Activated CD4-positive, alpha-beta T cell treated with anti-CD3 and anti-CD28 coated beads for 36 hours (primary cell): ENCODE measurements at regions not wholly inside any gene's neighbourhood (a gene's known extent, or its start where the extent isn't known, plus 50 kb on each side); places are given as distances from the start of the nearest gene placed in this dataset.
"Not testable (repeated sequence)": the region's sequence is repeated elsewhere in the genome, so short reads cannot be mapped to it uniquely, and the experiment has no call there.

Source experiments
- ATAC-seq: fragments of 200-7000 bp; cut with Tn5 transposase; one replicate; pipeline ENCODE4 v1.10.0; 2021; ENCODE audit warnings: mild to moderate bottlenecking, moderate library complexity
- CTCF ChIA-PET: fragments of 350-600 bp; sonication (Branson Sonifier 250); formaldehyde crosslinking; loops from one replicate; lab custom pipeline; 2021; ENCODE audit warnings: antibody characterized with exemption; lab: Charles Lee
- POLR2A ChIA-PET: fragments of 350-600 bp; sonication (Branson Sonifier 250); formaldehyde crosslinking; loops from one replicate; lab custom pipeline; 2021; ENCODE audit warnings: antibody characterized with exemption, inconsistent platforms; lab: Charles Lee
- DNase-seq: peaks from one replicate; pipeline ENCODE4 v3.0.0-alpha.2; 2020
- H3K27ac Mint-ChIP-seq: one replicate; pipeline ENCODE4 v1.8.0; 2021; ENCODE audit warnings: mixed read lengths
- H3K27me3 Mint-ChIP-seq: one replicate; pipeline ENCODE4 v1.8.0; 2021; ENCODE audit warnings: mixed read lengths
- H3K36me3 Mint-ChIP-seq: one replicate; pipeline ENCODE4 v1.8.0; 2021; ENCODE audit warnings: low read depth, mixed read lengths
- H3K4me1 Mint-ChIP-seq: one replicate; pipeline ENCODE4 v1.8.0; 2021; ENCODE audit warnings: mixed read lengths
- H3K4me3 Mint-ChIP-seq: one replicate; pipeline ENCODE4 v1.8.0; 2021; ENCODE audit warnings: mild to moderate bottlenecking, moderate library complexity, mixed read lengths
- H3K9me3 Mint-ChIP-seq: one replicate; pipeline ENCODE4 v1.8.0; 2021; ENCODE audit warnings: low read depth, mixed read lengths
- intact Hi-C, 2 experiments: fragments of 100-400 bp; cut with DNase I in 1 of 2; cut with micrococcal nuclease in 1 of 2; formaldehyde crosslinking; loops; one replicate each; pipeline versions ENCODE4 v1.14.2 to v1.15.1; 2022 to 2024; cut with DNase I, micrococcal nuclease

GRCh38 chr5:108556441-108557145, 174.7 kb upstream of the FBXL17 start:
- Mint-ChIP-seq H3K27ac (no peak overlapping the region), H3K4me1 (no peaks in the 10 kb centered on the region), H3K4me3 (no peak overlapping the region), H3K36me3 (no peaks in the 10 kb centered on the region), H3K9me3 (no peaks in the 10 kb centered on the region), H3K27me3 (peaks cover 3% of the 10 kb centered on the region)
- ATAC-seq (no peak), DNase-seq (no peak)
- CTCF ChIA-PET: no interaction called here
- intact Hi-C loops: no loop called here
- POLR2A ChIA-PET: no interaction called here

- intact Hi-C loops: no loop called here
- CTCF ChIA-PET: interaction anchor here (1.2 kb wide), 1 partner anchor 26 kb away, joined by 3 read pairs; no protein-coding TSS in a partner anchor
- Mint-ChIP-seq H3K9me3 (no peaks in the 10 kb centered on the region), H3K4me3 (no peak overlapping the region), H3K4me1 (no peaks in the 10 kb centered on the region), H3K36me3 (no peaks in the 10 kb centered on the region), H3K27ac (no peak overlapping the region), H3K27me3 (peaks cover 12% of the 10 kb centered on the region)
- POLR2A ChIA-PET: no interaction called here
- no peak for DNase-seq
- no peak for ATAC-seq
These were observed 167.0 kb upstream of the FBXL17 start for GRCh38 chr5:108548684-108549596.

GRCh38 chr5:108546939-108547338, 165.0 kb upstream of the FBXL17 start:
- CTCF ChIA-PET: interaction anchor here (1.0 kb wide), 1 partner anchor 15 kb away, joined by 3 read pairs; no protein-coding TSS in a partner anchor
- DNase-seq: no peak
- Mint-ChIP-seq H3K27me3 (peaks cover 12% of the 10 kb centered on the region), H3K4me1 (no peaks in the 10 kb centered on the region), H3K4me3 (no peak overlapping the region), H3K27ac (no peak overlapping the region), H3K36me3 (no peaks in the 10 kb centered on the region), H3K9me3 (no peaks in the 10 kb centered on the region)
- ATAC-seq: no peak
- POLR2A ChIA-PET: no interaction called here
- intact Hi-C loops: no loop called here

GRCh38 chr5:108545301-108545700, 163.4 kb upstream of the FBXL17 start:
- no peaks in the 10 kb centered on the region for H3K4me1 Mint-ChIP-seq
- intact Hi-C loops: no loop called here
- H3K27ac Mint-ChIP-seq: no peak overlapping the region
- no peaks in the 10 kb centered on the region for H3K36me3 Mint-ChIP-seq
- DNase-seq (no peak), ATAC-seq (no peak)
- ChIA-PET CTCF (no interaction called here), POLR2A (no interaction called here)
- H3K9me3 Mint-ChIP-seq: no peaks in the 10 kb centered on the region
- H3K4me3 Mint-ChIP-seq: no peak overlapping the region
- peaks cover 12% of the 10 kb centered on the region for H3K27me3 Mint-ChIP-seq

- ChIA-PET CTCF (interaction anchor here (1.5 kb wide), 1 partner anchor 19 kb away, joined by 4 read pairs; no protein-coding TSS in a partner anchor), POLR2A (no interaction called here)
- Mint-ChIP-seq H3K9me3 (no peaks in the 10 kb centered on the region), H3K4me3 (no peak overlapping the region), H3K36me3 (no peaks in the 10 kb centered on the region), H3K27me3 (peaks cover 13% of the 10 kb centered on the region), H3K27ac (no peak overlapping the region), H3K4me1 (no peaks in the 10 kb centered on the region)
- DNase-seq (no peak), ATAC-seq (no peak)
- intact Hi-C loops: no loop called here
These were observed 161.6 kb upstream of the FBXL17 start for GRCh38 chr5:108543486-108543885.

- no peaks in the 10 kb centered on the region for H3K36me3 Mint-ChIP-seq
- intact Hi-C loops: no loop called here
- H3K4me1 Mint-ChIP-seq: no peaks in the 10 kb centered on the region
- H3K4me3 Mint-ChIP-seq: no peak overlapping the region
- ATAC-seq (no peak), DNase-seq (no peak)
- no peak overlapping the region for H3K27ac Mint-ChIP-seq
- ChIA-PET CTCF (no interaction called here), POLR2A (no interaction called here)
- H3K9me3 Mint-ChIP-seq: no peaks in the 10 kb centered on the region
- H3K27me3 Mint-ChIP-seq: peaks cover 8% of the 10 kb centered on the region
These were observed 159.9 kb upstream of the FBXL17 start for GRCh38 chr5:108541836-108542235.

- POLR2A ChIA-PET: no interaction called here
- Mint-ChIP-seq H3K27me3 (peaks cover 4% of the 10 kb centered on the region), H3K9me3 (no peaks in the 10 kb centered on the region), H3K4me3 (no peak overlapping the region), H3K27ac (no peak overlapping the region), H3K4me1 (no peaks in the 10 kb centered on the region), H3K36me3 (no peaks in the 10 kb centered on the region)
- CTCF ChIA-PET: no interaction called here
- no peak for ATAC-seq
- DNase-seq: no peak
- intact Hi-C loops: no loop called here
These were observed 154.4 kb upstream of the FBXL17 start for GRCh38 chr5:108536321-108536720.

GRCh38 chr5:108532129-108532445, 150.2 kb upstream of the FBXL17 start:
- POLR2A ChIA-PET, H3K36me3 Mint-ChIP-seq, H3K4me3 Mint-ChIP-seq, H3K27ac Mint-ChIP-seq, intact Hi-C loops, ATAC-seq, DNase-seq, H3K4me1 Mint-ChIP-seq, H3K9me3 Mint-ChIP-seq: not testable (repeated sequence)
- CTCF ChIA-PET: interaction anchor here (0.5 to 1.1 kb wide), 2 partner anchors 14 to 110 kb away, joined by 3 read pairs; no protein-coding TSS in a partner anchor
- peaks cover 12% of the 10 kb centered on the region for H3K27me3 Mint-ChIP-seq

- no peak for DNase-seq
- ATAC-seq: no peak
- CTCF ChIA-PET: interaction anchor here (0.5 to 1.1 kb wide), 2 partner anchors 15 to 111 kb away, joined by 3 read pairs; no protein-coding TSS in a partner anchor
These were observed 149.7 kb upstream of the FBXL17 start for GRCh38 chr5:108531367-108532128.

GRCh38 chr5:108530706-108531105, 148.8 kb upstream of the FBXL17 start:
- intact Hi-C loops: no loop called here
- no peak for DNase-seq
- POLR2A ChIA-PET: no interaction called here
- CTCF ChIA-PET: no interaction called here
- H3K27me3 Mint-ChIP-seq: peaks cover 17% of the 10 kb centered on the region
- ATAC-seq: no peak
- no peak overlapping the region for H3K4me3 Mint-ChIP-seq
- no peaks in the 10 kb centered on the region for H3K4me1 Mint-ChIP-seq
- H3K36me3 Mint-ChIP-seq: no peaks in the 10 kb centered on the region
- H3K27ac Mint-ChIP-seq: no peak overlapping the region
- peaks cover 9% of the 10 kb centered on the region for H3K9me3 Mint-ChIP-seq

More at GRCh38 chr5:108531367-108532128, 149.7 kb upstream of the FBXL17 start:
- Mint-ChIP-seq H3K4me1 (no peaks in the 10 kb centered on the region), H3K4me3 (no peak overlapping the region), H3K27me3 (peaks cover 13% of the 10 kb centered on the region), H3K36me3 (no peaks in the 10 kb centered on the region), H3K9me3 (peaks cover 3% of the 10 kb centered on the region), H3K27ac (no peak overlapping the region)
- intact Hi-C loops: no loop called here
- POLR2A ChIA-PET: no interaction called here

GRCh38 chr5:108529381-108529780, 147.5 kb upstream of the FBXL17 start:
- intact Hi-C loops: loop anchor here in 1 of 2 experiments (10.0 kb wide), 1 partner anchor 945 kb away; no protein-coding TSS in a partner anchor
- no peak overlapping the region for H3K27ac Mint-ChIP-seq

More at GRCh38 chr5:108529381-108529780, 147.5 kb upstream of the FBXL17 start:
- H3K36me3 Mint-ChIP-seq: no peaks in the 10 kb centered on the region
- H3K27me3 Mint-ChIP-seq: peaks cover 17% of the 10 kb centered on the region
- ChIA-PET CTCF (no interaction called here), POLR2A (no interaction called here)
- DNase-seq (no peak), ATAC-seq (no peak)
- peaks cover 9% of the 10 kb centered on the region for H3K9me3 Mint-ChIP-seq
- no peak overlapping the region for H3K4me3 Mint-ChIP-seq
- no peaks in the 10 kb centered on the region for H3K4me1 Mint-ChIP-seq
